Stimulated activated CD8-positive, alpha-beta memory T cell treated with anti-CD3 and anti-CD28 coated beads, Interleukin-15, amount 100 ng/mL, for 48 hours (primary cell): ENCODE measurements at regions not wholly inside any gene's neighbourhood (a gene's known extent, or its start where the extent isn't known, plus 50 kb on each side); places are given as distances from the start of the nearest gene placed in this dataset.
"Not testable (repeated sequence)": the region's sequence is repeated elsewhere in the genome, so short reads cannot be mapped to it uniquely, and the experiment has no call there.

Experiments used
- DNase-seq, 2 donors: peaks; one replicate each; pipeline ENCODE4 v3.0.0-alpha.2; 2020; ENCODE audit warnings: low read depth in 2 of 2

DNA sequence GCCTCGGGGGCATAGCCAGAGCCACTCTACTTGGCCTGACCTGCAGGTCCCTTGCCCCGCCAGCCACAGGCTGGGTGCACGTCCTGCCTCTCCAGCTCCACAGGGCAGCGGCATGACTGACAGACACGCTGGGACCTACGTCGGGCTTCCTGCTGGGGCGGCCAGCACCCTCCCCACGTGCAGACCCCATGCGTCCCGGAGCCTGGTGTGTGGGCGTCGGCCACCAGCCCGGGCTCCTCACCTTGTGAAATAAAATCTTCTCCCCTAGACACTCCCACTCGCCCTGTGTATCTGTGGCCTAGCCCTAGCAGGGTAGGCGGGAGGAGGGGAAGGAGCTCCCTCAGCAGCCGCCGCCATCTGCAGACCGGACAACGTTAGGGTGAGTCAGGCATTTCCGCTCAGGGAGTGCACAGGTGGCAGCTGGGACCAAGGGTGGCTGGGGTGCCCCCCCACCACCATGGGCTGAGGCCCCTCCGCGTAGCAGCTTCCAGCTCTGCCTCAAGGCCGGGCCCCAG lies 119.5 kb downstream of the IGLL1 start:
- not testable (repeated sequence) for DNase-seq

DNA sequence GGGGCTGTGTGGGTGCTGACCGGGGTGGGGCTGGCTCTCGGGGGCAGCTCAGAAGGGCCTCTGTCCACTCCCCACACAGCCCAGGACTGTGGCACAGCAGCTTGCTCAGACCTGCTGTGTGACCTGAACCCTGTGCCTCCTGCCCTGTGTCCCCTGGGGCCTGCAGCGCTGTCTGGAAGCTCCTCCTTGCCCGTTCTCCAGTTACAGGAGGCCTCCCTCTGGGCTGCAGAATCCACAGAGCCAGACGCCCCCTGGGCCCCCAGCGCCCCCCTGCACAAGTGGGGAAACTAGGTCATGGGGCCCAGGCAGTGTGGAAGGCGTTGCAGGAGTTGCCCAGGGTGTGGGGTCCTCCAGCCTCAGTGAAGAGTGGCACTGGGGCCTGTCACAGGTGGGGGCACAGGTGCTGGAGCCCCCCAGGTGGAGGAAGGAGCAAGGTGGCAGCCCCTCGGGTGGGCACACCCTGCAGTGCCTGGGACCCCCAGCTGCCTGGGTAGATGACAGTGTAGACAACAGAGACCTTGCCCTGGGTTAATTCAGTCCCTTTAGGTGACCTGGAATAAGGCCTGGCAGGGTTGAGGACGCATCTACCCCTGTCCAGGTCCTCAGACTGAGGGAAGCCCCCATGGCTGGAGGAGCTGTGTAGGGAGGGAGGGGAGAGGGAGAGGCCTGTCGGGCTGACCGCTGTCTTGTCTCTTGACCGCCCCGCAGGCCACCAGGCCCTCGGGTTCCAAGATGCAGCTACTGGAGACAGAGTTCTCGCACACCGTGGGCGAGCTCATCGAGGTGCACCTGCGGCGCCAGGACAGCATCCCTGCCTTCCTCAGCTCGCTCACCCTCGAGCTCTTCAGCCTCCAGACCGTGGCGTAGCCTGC lies 120.2 kb downstream of the IGLL1 start:
- not testable (repeated sequence) for DNase-seq

DNA sequence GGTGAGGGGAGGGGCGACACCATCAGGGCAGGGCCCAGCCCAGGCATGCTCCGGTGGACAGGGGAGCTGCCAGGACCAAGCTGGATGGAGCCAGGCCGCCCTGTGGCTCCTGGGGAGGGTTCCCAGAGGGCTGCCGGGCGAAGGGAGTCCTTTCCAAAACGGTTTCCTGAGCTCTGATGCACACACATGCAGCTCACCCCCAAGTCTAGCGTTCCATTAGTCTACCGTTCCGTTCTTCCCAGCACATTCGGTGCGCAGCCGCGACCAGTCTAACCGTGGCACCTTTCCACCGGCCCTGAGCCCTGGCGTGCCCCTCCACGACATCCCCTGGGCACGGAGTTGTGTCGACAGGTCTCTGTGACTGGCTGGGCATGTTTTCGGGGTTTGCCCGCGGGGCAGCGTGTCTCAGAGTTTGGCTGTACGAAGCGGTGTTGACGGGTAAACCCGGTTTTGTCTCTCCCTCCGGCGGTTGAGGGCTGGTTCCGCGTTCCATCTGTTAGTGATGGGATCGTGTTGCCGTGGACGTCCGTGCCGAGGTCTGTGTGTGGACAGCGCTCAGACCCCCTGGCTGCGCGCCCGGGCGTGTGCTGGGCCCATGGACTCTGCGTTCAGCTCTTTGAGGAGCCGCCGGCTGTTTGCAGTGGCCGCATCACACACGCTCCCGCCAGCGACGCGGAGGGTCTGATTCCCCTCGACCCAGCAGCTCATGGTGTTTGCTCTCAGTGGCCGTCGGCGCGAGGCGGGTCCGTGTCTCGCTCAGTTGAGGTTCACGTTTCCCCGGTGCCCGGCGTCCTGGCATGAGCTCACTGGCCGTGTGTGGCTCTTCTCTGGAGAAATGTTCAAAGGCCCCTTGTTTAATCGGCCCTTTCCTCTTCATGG lies 121.2 kb downstream of the IGLL1 start:
- no peak for DNase-seq

DNA sequence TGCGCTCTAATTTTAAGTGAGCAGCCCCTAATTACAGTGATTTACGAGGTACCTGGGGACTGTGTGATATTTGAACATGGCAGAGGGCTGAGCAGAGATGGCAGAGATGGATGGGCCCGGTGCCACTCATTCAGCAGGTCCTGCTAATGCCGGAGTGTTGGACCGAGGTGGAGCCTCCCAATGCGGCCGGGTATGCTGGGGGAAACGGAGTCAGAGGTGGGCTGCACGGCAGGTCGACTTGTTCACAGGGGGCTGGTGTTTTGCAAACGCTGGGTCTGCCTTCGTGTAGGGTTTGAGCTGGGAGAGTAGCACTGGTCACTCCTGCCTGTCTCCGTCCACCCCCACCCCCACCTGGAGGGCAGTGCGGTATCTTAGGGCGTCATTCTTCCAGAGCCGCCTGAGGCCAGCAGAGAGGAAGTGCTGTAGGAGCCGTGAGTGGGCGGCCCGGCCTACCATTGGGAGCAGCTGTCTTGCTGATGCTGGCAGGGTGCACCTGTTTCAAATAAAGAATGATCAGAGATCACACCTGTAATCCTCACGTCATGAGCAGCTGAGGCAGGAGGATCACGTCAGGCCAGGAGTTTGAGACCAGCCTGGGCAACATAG lies 122.6 kb downstream of the IGLL1 start:
- DNase-seq, result no peak

DNA sequence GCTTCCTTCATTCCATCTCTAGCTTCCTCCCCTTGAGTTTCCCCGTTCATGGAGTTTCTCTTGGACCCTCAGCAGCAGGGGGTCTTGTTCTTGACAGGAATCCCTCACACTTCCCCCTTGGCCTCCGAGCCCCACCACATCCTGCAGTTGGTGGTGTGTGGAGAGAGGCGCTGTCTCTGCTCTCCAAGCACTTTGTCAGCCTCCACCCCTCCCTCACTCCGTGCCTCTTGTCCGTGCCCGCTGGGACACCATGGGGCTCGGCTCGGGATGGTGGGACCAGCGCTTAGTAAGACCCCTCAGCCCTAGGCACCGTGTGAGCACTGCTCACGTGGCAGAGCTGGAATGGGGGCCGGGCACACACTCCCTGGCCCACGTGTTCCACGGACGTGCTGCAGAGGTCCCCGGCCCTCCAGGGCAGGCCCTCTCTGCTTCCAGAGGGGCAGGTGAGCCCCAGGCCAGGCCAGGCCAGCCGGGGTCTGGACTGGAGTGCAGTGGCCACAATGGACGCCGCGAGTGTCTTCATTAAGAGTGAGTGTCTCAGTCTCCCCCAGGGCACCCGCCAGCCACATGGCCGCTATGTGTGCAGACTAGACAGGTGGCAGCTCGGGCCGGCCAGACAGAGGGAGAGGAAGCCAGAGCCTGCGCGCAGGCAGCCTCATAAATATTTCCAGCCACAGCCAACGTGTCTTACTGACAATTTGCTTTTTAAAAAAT lies 123.3 kb downstream of the IGLL1 start:
- not testable (repeated sequence) for DNase-seq

DNA sequence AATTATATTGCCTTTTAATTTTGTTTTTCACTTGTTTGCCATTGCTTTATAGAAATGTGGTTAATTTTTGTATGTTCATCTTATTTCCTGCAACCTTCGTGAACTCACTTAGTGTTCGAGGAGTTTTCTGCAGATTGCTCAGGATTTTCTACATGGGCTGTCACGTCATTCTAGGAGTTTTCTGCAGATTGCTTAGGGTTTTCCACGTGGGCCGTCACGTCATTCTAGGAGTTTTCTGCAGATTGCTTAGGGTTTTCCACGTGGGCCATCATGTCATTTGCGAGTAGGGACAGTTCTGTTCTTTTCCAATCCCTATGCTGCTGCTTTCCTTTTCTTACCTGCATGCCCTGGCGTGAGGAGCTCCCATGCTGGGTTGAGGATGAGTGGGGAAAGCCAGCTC lies 125.7 kb downstream of the IGLL1 start:
- DNase-seq, result not testable (repeated sequence)

DNA sequence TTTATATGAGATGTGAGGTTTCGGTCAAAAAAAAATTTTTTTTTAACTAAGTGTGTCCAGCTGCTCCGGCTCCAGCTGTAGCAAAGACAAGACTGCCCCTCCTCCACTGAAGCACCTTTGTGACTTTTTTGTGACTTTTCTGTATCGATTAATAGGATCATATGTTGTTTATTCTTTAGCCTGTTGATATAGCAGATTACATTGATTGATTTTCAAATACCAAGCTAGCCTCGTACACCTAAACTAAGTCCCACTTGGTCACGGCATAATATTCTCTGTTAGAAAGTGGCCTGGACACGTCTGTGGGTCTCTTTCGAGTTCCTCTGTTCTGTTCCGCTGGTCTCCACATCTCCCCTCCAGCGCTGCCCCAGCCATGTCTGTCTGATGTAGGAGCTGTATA lies 126.8 kb downstream of the IGLL1 start:
- no peak for DNase-seq

DNA sequence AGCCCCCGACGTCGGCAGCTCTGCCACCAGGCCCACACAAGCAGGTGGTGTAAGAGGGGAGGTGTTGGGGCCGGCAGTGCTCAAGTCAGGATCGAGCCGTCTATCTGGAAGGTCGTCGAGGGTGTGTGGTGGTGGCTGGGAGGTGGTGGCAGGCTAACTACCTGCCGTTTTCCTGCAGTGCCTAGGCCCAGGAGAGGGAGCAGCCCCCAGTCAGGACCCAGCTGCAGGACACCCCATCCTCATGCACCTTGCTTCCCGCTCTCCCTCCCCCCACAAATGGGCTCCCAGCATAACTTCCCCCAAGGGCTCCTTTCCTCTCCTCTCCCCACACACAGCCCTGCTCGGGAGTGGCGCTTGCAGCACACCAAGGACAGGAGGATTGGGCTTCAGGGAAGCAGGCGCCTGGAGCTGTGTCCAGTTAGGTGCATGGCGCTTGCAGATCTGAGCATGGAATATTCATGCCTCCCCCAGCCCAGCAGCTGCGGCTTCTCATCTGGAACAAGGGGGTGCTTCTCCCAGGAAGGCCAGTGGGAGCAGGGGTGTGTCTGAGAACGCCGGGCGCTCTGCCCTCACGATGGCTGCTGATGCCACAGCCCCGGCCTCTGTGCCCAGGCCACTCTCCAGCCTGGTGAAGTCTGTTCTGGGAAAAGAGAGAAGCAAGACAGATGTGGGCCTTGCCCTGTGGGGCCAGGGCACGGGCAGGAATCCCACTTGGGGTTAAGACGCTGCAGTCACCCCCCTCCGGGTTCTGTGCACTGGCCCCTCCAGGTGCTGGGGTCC lies 127.7 kb downstream of the IGLL1 start:
- no peak for DNase-seq

DNA sequence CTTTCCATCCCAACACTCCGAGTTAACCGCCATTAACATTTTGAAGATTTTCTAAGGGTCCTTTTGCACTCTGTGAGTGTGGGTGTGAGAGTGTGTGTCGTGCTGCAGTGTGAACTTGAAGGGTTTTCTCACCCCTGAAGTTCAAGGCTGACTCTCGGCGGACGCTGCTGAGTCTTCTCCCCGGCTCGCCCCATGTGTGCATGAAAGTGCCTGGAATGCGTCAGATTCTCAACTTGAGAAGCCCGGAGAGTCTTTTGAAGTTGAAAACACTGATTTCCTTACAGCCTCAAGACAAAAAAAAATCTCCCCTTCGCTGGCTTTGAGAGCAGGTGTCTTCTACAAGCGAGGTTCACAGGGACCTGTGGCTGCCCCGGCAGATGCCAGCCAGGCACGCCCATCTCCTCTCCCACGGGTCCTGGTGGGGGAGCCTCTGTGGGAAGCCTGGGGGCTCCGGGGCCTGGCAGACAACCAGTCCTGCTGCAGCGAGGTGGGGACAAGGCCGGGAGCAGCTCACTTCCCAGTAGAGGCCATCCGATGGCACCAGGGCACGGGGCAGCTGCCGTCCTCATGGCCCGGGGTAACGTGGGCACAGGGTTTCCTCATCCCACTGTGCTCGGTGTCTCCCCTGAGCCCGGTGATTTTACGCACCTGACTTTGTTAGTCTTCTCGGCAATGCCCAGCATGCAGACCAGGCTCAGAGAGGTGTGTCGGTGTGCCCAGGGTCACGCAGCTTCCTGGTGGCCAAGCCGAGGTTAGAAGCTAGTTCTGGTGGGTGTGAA lies 128.4 kb downstream of the IGLL1 start:
- not testable (repeated sequence) for DNase-seq

DNA sequence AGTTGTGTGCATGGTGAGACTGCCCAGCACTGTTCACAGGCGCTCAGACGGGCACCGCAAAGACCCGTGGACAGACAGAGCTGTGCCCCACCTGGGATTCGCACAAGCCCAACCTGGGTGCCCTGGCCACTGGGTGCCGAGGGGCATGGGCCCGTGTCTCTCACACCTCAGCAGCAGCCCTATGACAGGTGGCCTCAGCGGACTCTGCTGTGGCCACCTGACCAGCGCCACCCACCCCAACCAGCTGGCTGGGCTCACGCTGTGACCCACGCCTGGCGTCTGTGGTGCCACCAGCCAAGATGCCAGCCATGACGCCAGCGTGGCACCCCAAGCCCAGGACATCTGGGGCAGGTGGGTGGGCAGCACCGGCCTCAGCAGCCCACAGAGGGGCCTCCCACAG lies 129.3 kb downstream of the IGLL1 start:
- not testable (repeated sequence) for DNase-seq

DNA sequence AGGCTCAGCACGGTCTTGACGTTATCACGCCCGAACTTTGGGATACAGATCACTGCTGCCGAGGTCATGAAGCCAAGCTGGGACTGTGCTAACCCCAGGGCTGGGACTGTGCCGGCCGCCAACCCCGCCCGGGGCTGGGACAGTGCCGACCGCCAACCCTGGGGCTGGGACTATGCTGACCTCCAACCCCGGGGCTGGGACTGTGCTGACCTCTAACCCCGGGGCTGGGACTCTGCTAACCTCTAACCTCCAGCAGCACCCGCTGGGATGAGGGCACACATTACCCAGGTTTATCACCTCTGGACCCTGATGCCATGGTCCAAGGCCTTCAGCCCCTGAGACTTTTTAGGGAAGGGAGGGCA lies 129.7 kb downstream of the IGLL1 start:
- no peak for DNase-seq

DNA sequence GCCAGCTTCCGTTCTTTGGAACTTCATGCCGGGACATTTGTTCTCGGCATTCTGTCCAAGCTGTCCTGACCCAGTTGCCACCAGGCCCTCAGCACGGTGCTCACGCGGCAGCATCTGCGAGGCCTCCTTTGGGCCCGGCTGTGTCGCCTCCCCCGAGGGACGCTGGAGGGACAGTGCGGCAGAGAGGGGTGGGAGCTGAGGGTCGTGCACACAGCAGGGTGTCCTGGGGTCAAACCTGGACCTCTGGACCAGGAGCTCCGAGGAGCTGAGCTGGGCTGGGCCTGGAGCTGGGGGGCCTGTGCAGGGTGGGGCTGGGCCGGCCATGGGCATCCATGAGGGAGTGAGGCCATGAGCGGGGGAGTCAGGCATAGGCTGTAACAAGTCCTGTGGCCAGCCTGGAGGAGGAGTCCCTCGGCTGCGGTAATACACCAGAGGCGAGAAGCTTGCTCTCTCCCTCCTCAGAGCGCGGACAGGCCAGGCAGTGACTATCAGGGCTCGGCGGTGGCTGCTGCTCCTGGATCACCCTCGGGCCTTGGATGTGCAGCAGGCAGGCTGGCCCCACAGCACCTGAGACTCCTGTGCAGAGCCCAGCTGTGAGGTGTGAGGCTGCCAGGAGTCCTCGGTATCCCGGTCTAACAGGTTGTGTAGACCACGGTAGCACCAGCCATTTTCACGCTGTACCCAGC lies 130.2 kb downstream of the IGLL1 start:
- DNase-seq, result not testable (repeated sequence)

DNA sequence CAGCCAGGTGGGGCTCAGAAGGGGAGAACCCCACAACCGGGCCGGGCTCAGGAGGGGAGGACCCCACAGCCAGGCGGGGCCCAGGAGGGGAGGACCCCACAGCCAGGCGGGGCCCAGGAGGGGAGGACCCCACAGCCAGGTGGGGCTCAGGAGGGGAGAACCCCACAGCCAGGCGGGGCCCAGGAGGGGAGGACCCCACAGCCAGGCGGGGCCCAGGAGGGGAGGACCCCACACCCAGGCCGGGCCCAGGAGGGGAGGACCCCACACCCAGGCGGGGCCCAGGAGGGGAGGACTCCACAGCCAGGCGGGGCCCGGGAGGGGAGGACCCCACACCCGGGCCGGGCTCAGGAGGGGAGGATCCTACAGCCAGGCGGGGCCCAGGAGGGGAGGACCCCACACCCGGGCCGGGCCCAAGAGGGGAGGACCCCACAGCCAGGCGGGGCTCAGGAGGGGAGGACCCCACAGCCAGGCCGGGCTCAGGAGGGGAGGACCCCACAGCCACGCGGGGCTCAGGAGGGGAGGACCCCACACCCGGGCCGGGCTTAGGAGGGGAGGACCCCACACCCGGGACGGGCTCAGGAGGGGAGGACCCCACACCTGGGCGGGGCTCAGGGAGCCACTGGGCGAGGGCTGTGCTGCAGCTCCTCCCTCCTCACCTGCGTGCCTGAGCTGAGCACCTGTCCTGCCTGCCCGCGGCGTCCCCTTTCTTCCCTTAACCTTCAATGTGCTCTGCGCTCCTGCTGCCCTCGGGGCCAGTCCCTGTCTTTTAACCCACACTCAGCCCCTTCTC lies 131.4 kb downstream of the IGLL1 start:
- DNase-seq, result not testable (repeated sequence)

DNA sequence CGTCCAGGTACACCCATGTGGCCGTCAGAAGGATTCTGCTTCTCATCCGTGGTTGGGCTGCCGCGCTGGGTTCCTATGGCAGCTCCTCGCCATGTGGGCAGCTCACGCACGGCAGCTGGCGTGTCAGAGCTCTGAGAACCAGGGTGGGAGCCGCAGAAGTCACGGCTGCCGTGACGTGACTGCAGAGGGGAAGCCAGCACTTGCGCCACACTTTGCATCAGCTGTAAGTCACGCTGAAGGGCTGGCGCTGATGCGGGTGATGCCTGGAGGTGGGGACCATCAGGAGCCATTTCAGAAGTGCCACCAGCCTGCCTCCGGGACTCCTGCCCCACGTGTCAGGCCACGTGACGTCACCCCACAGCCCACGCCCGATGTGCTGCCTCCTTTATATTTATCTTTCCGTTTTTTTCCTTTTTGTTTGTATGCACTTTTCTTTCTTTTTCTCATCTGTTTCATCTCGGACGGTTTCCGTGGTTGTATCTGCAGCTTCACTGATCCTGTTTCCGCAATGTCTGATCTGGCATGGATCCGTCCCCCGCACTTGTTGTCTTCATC lies 133.2 kb downstream of the IGLL1 start:
- DNase-seq, result no peak

DNA sequence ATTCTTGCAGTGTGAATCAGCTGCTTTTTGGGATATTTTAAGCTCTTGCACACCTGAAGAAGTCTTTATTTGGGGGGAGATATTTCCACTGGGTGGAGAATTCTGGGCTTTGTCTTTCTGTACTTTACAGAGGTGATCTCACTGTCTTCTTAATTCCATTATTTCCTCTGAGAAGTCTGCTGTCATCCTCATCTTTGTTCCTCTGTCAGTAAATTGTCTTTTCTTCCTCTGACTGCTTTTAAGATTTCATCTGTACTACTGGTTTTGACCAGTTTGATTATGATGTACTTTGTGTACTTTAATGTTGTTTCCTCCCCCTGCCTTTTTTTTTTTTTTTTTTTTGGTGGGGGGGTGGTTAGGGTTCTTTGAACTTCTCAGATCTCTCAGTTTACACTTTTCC lies 133.9 kb downstream of the IGLL1 start:
- DNase-seq, result not testable (repeated sequence)

DNA sequence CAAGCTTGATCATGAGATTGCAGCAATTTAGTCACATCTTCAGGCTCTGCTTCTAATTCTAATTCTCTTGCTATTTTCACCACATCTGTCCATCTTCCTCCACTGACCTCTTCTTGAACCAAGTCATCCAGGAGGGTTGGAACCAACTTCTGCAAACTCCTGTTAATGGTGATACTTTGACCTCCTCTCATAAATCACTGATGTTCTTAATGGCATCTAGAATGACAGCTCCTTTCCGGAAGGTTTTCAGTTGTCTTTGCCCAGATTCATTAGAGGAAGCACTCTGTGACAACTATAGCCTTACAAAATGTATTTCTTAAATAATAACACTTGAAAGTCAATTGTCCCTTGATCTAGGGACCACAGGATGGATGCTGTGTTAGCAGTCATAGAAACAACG lies 136.2 kb downstream of the IGLL1 start:
- DNase-seq, result not testable (repeated sequence)

DNA sequence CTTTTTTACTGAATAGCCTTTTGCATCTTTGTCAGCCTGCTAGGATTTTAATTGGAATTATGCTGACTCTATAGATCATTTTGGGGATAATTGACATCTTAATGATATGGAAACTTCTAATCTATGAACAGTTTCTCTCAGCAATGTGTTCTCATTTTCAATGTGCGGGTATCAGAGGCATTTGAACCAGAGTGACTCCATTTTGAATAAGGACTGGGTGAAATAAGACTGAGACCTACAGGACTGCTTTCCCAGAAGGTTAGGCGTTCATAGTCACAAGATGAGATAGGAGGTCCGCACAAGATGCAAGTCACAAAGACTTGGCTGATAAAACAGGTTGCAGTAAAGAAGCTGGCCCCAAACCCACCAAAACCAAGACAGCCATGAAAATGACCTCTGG lies 140.5 kb downstream of the IGLL1 start:
- DNase-seq, result not testable (repeated sequence)

DNA sequence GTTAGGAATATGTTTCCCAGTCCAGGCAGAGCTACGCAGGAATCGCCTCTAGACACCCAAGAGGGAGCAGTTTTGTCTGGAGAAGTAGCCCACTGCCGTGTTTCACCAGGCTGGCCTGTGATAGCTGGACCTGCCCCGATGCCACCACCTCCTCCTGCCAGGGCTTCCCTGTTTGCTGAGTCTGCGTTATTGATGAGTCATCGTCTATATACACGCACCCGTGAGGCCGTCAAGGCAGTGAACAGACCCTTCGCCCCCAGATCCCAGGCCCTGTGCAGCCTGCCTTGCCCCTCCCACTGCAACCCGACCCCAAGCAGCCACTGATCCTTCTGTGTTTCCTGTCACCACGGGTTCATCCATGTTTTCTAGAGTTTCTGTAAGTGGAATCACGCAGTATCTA lies 141.9 kb downstream of the IGLL1 start:
- DNase-seq, result no peak
